HL-60 (cell line): ENCODE measurements at regions not wholly inside any gene's neighbourhood (a gene's known extent, or its start where the extent isn't known, plus 50 kb on each side); places are given as distances from the start of the nearest gene placed in this dataset.

ENCODE experiments used
- CTCF ChIP-seq: IDR thresholded peaks from one replicate; pipeline ENCODE4 v1.5.1; 2011; ENCODE audit warnings: low read length, control low read depth, inconsistent platforms; ENCODE audit not compliant: insufficient read depth
- GABPA ChIP-seq: IDR thresholded peaks from 2 replicates; pipeline ENCODE4 v1.6.1; 2012; ENCODE audit warnings: low read depth
- POLR2AphosphoS5 ChIP-seq: IDR thresholded peaks from 2 replicates; pipeline ENCODE4 v1.6.1; 2012; ENCODE audit warnings: low read depth
- REST ChIP-seq: IDR thresholded peaks from 2 replicates; pipeline ENCODE4 v1.6.1; 2012; ENCODE audit warnings: low read depth; ENCODE audit not compliant: insufficient replicate concordance

- TF ChIP-seq CTCF (no peak), GABPA (no peak), POLR2AphosphoS5 (no peak), REST (no peak)
Observed at GRCh38 chr4:83890816-83891215, 354.9 kb downstream of the GPAT3 start.
